HCT116 (cell line): ENCODE measurements at regions not wholly inside any gene's neighbourhood (a gene's known extent, or its start where the extent isn't known, plus 50 kb on each side); places are given as distances from the start of the nearest gene placed in this dataset.
"Not testable (repeated sequence)": the region's sequence is repeated elsewhere in the genome, so short reads cannot be mapped to it uniquely, and the experiment has no call there.

Experiments used
- ATAC-seq: fragments of 200-7000 bp; cut with Tn5 transposase; 2 replicates; pipeline ENCODE4 v1.9.1; 2020; ENCODE audit warnings: mild to moderate bottlenecking, moderate library complexity
- BruUV-seq: library from RNA; stranded (reverse); fragments of 400-500 nt; replicated peaks from 2 replicates; lab custom pipeline; 2021; lab: Mats Ljungman, UMichigan
- CTCF ChIA-PET: fragments of 300-600 bp; sonication (Branson Sonifier 250); formaldehyde crosslinking; loops from one replicate; lab custom pipeline; 2021; ENCODE audit warnings: antibody characterized with exemption; lab: Charles Lee
- POLR2A ChIA-PET: fragments of 300-600, 350-600 bp; sonication (Branson Sonifier 250); formaldehyde crosslinking; loops from one replicate; lab custom pipeline; 2021; ENCODE audit warnings: antibody characterized with exemption; lab: Charles Lee
- RAD21 ChIA-PET, 2 experiments: fragments of 300-600 bp; sonication (Branson Sonifier 250); formaldehyde crosslinking; loops; one replicate each; lab custom pipeline; 2023; ENCODE audit warnings: low total read pairs in 2 of 2; ENCODE audit not compliant: uncharacterized antibody in 2 of 2, unreplicated experiment in 2 of 2, low non-redundant PET in 1 of 2; lab: Charles Lee
- DNase-seq: peaks from one replicate; pipeline ENCODE4 v3.0.0-alpha.2; 2010; ENCODE audit warnings: low read depth, low spot score
- H2AFZ ChIP-seq: fragments of 200-600 bp; shearing (Covaris generic), sonication (generic); 2 replicates; pipeline ENCODE4 v1.6.1; 2017; ENCODE audit warnings: low read depth, mixed run types, mixed read lengths, antibody characterized with exemption, low read length; ENCODE audit not compliant: poor library complexity, severe bottlenecking
- H3K27ac ChIP-seq: 2 replicates; pipeline ENCODE4 v1.5.1; 2012; ENCODE audit warnings: low read depth, low read length
- H3K27me3 ChIP-seq: fragments of 200-600 bp; sonication (generic); 2 replicates; pipeline ENCODE4 v1.6.1; 2016; ENCODE audit warnings: mixed run types, low read length, mixed read lengths; ENCODE audit not compliant: insufficient read depth
- H3K36me3 ChIP-seq, 2 experiments: fragments of 200-500 bp in 1 of 2; fragments of 200-600 bp in 1 of 2; sonication (Bioruptor generic) in 1 of 2; sonication (generic) in 1 of 2; 2 replicates each; pipeline versions ENCODE4 v1.5.1 to v1.6.1; 2014 to 2016; ENCODE audit warnings: low read length in 2 of 2, inconsistent platforms in 1 of 2, mixed read lengths in 1 of 2, mixed run types in 1 of 2; ENCODE audit not compliant: insufficient read depth in 2 of 2, control insufficient read depth in 1 of 2
- H3K4me1 ChIP-seq, 2 experiments: fragments of 200-600 bp in 1 of 2; sonication (generic) in 1 of 2; 2 replicates each; pipeline versions ENCODE4 v1.5.1 to v1.6.1; 2012 to 2017; ENCODE audit warnings: low read length in 2 of 2, inconsistent platforms in 1 of 2, mild to moderate bottlenecking in 1 of 2, mixed read lengths in 1 of 2, mixed run types in 1 of 2, moderate library complexity in 1 of 2; ENCODE audit not compliant: insufficient read depth in 2 of 2, control insufficient read depth in 1 of 2
- H3K4me2 ChIP-seq: fragments of 200-600 bp; sonication (generic); 2 replicates; pipeline ENCODE4 v1.6.1; 2017; ENCODE audit warnings: mixed run types, low read length, mixed read lengths
- H3K4me3 ChIP-seq, 2 experiments: fragments of 200-600 bp in 1 of 2; sonication (generic) in 1 of 2; replicated peaks in 1 of 2; 2 replicates each; pipeline ENCODE4 v1.5.1; 2011 to 2016; ENCODE audit warnings: low read length in 2 of 2, control low read depth in 1 of 2, low read depth in 1 of 2, mild to moderate bottlenecking in 1 of 2, mixed read lengths in 1 of 2, mixed run types in 1 of 2
- H3K79me2 ChIP-seq: fragments of 200-600 bp; sonication (generic); 2 replicates; pipeline ENCODE4 v1.6.1; 2017; ENCODE audit warnings: mild to moderate bottlenecking, mixed run types, low read length, moderate library complexity, mixed read lengths; ENCODE audit not compliant: insufficient read depth
- H3K9ac ChIP-seq: fragments of 200-600 bp; sonication (generic); 2 replicates; pipeline ENCODE4 v1.6.1; 2016; ENCODE audit warnings: low read length, mixed read lengths
- H3K9me2 ChIP-seq: fragments of 200-600 bp; sonication (generic), shearing (Covaris generic); 2 replicates; pipeline ENCODE4 v1.6.1; 2017; ENCODE audit warnings: mixed run types, mild to moderate bottlenecking, moderate library complexity; ENCODE audit not compliant: insufficient read depth
- H3K9me3 ChIP-seq, 2 experiments: fragments of 200-500 bp in 1 of 2; fragments of 200-600 bp in 1 of 2; sonication (Bioruptor generic) in 1 of 2; sonication (generic) in 1 of 2; 2 replicates each; pipeline ENCODE4 v1.6.1; 2014 to 2017; ENCODE audit warnings: low read length in 2 of 2, mixed read lengths in 2 of 2, inconsistent platforms in 1 of 2, low read depth in 1 of 2, mild to moderate bottlenecking in 1 of 2, mixed run types in 1 of 2, moderate library complexity in 1 of 2; ENCODE audit not compliant: control insufficient read depth in 1 of 2, insufficient read depth in 1 of 2
- H4K20me1 ChIP-seq: fragments of 200-600 bp; sonication (generic), shearing (Covaris generic); 2 replicates; pipeline ENCODE4 v1.6.1; 2017; ENCODE audit warnings: mixed run types, mild to moderate bottlenecking, moderate library complexity; ENCODE audit not compliant: insufficient read depth
- CBX3 ChIP-seq: IDR thresholded peaks from 2 replicates; pipeline ENCODE4 v1.6.1; 2012; ENCODE audit warnings: low read depth
- CTCF ChIP-seq, 3 experiments: fragments of 200-600 bp in 1 of 3; sonication (generic) in 1 of 3; IDR thresholded peaks in 2 of 3; conservative IDR thresholded peaks in 1 of 3; 2 replicates each; pipeline ENCODE4 v1.5.1; 2012 to 2017; ENCODE audit warnings: low read depth in 2 of 3, low read length in 2 of 3, antibody characterized with exemption in 1 of 3, borderline replicate concordance in 1 of 3, control low read depth in 1 of 3, mild to moderate bottlenecking in 1 of 3, mixed read lengths in 1 of 3, mixed run types in 1 of 3, moderate library complexity in 1 of 3; ENCODE audit not compliant: insufficient read depth in 1 of 3
- EZH2phosphoT487 ChIP-seq: fragments of 200-600 bp; IDR thresholded peaks from 2 replicates; pipeline ENCODE4 v1.6.1; 2018; ENCODE audit warnings: antibody characterized with exemption, borderline replicate concordance
- POLR2AphosphoS5 ChIP-seq: IDR thresholded peaks from 2 replicates; pipeline ENCODE4 v1.6.1; 2011; ENCODE audit warnings: mild to moderate bottlenecking, low read depth, low read length, moderate library complexity
- RAD21 ChIP-seq: IDR thresholded peaks from 2 replicates; pipeline ENCODE4 v1.6.1; 2012; ENCODE audit warnings: low read depth, mild to moderate bottlenecking
- REST ChIP-seq: IDR thresholded peaks from 2 replicates; pipeline ENCODE4 v1.6.1; 2012; ENCODE audit warnings: low read depth
- YY1 ChIP-seq: IDR thresholded peaks from 2 replicates; pipeline ENCODE4 v1.6.1; 2011; ENCODE audit warnings: low read length, low read depth, moderate library complexity, mild to moderate bottlenecking; ENCODE audit not compliant: insufficient replicate concordance; ENCODE audit errors: extremely low read depth
- ZFX ChIP-seq: fragments of 450-650 bp; IDR thresholded peaks from 2 replicates; pipeline ENCODE4 v1.6.1; 2017
- ZNF274 ChIP-seq: fragments of 200-500 bp; sonication (Bioruptor generic); IDR thresholded peaks from 2 replicates; pipeline ENCODE4 v1.6.1; 2014; ENCODE audit warnings: mild to moderate bottlenecking, low read depth, low read length, inconsistent platforms
- intact Hi-C: fragments of 100-400 bp; cut with micrococcal nuclease; formaldehyde crosslinking; loops from 2 replicates; pipeline ENCODE4 v1.10.0; 2022

GRCh38 chr1:104648269-104648691, 898.6 kb downstream of the AMY1C start:
- no peak overlapping the region for H3K27ac ChIP-seq
- ATAC-seq (no peak), DNase-seq (no peak)
- no peaks in the 10 kb centered on the region for H3K9me2 ChIP-seq
- no peaks in the 10 kb centered on the region; a peak in 2 of 4 replicates for H3K9me3 ChIP-seq
- BruUV-seq = no TSS peak
- ChIA-PET CTCF (no interaction called here), POLR2A (no interaction called here), RAD21 (no interaction called here)
- H3K36me3 ChIP-seq = no peaks in the 10 kb centered on the region
- no peaks in the 10 kb centered on the region for H3K79me2 ChIP-seq
- H2AFZ ChIP-seq = no peak overlapping the region
- H3K27me3 ChIP-seq = no peaks in the 10 kb centered on the region
- H3K4me3 ChIP-seq = no peak overlapping the region
- no peak overlapping the region for H3K9ac ChIP-seq
- TF ChIP-seq CTCF (IDR thresholded peaks at IDR 0.05 in 2 of 3, conservative IDR thresholded peaks at IDR 0.05 in 1 of 3; ENCODE audit: borderline replicate concordance in 1 of 3, insufficient read depth in 1 of 3, low read depth in 2 of 3, low read length in 2 of 3) (peak in 2 of 3 experiments; percentile 26 to 32; a peak in 1 of 6 replicates), ZNF274 (no peak), ZFX (no peak), REST (no peak), CBX3 (no peak), EZH2phosphoT487 (no peak), YY1 (no peak), POLR2AphosphoS5 (no peak), RAD21 (peak; percentile 23)
- intact Hi-C loops = no loop called here
- H3K4me1 ChIP-seq = no peaks in the 10 kb centered on the region
- H3K4me2 ChIP-seq = no peak overlapping the region
- H4K20me1 ChIP-seq = no peaks in the 10 kb centered on the region

- H3K9ac ChIP-seq, H3K4me2 ChIP-seq, H3K4me1 ChIP-seq, intact Hi-C loops, DNase-seq, H3K9me3 ChIP-seq, BruUV-seq, H3K36me3 ChIP-seq, H4K20me1 ChIP-seq, H3K9me2 ChIP-seq, H3K27me3 ChIP-seq, POLR2A ChIA-PET, H2AFZ ChIP-seq, RAD21 ChIA-PET, H3K27ac ChIP-seq, H3K79me2 ChIP-seq, ATAC-seq, H3K4me3 ChIP-seq, CTCF ChIA-PET: not testable (repeated sequence)
These were observed 914.7 kb downstream of the AMY1C start for GRCh38 chr1:104664374-104664773.
